Mesenchymal stem cell (in vitro differentiated cells and primary cell): ENCODE measurements at regions not wholly inside any gene's neighbourhood (a gene's known extent, or its start where the extent isn't known, plus 50 kb on each side); places are given as distances from the start of the nearest gene placed in this dataset.

ENCODE experiments used
- DNase-seq: peaks from one replicate; pipeline ENCODE4 v3.0.0-alpha.2; 2013
- H2AFZ ChIP-seq: one replicate; pipeline ENCODE4 v1.6.1; 2013; ENCODE audit warnings: low read depth, mild to moderate bottlenecking, control low read depth, inconsistent platforms, low read length, moderate library complexity
- H2AK5ac ChIP-seq: 2 replicates; pipeline ENCODE4 v1.6.1; 2013; ENCODE audit warnings: low read length, moderate library complexity, mild to moderate bottlenecking, inconsistent platforms; ENCODE audit not compliant: severe bottlenecking
- H2BK120ac ChIP-seq: one replicate; pipeline ENCODE4 v1.6.1; 2013; ENCODE audit warnings: low read depth, mild to moderate bottlenecking, inconsistent platforms, low read length, moderate library complexity
- H2BK12ac ChIP-seq, 2 experiments: one replicate each; pipeline ENCODE4 v1.6.1; 2013; ENCODE audit warnings: inconsistent platforms in 2 of 2, low read length in 2 of 2, mild to moderate bottlenecking in 2 of 2, moderate library complexity in 2 of 2, control low read depth in 1 of 2
- H2BK15ac ChIP-seq: one replicate; pipeline ENCODE4 v1.6.1; 2013; ENCODE audit warnings: mild to moderate bottlenecking, low read depth, inconsistent platforms; ENCODE audit not compliant: poor library complexity, severe bottlenecking
- H2BK5ac ChIP-seq: 2 replicates; pipeline ENCODE4 v1.6.1; 2013; ENCODE audit warnings: low read depth, mild to moderate bottlenecking, low read length, control low read depth, inconsistent platforms; ENCODE audit not compliant: poor library complexity, severe bottlenecking
- H3K14ac ChIP-seq, 2 experiments: one replicate each; pipeline ENCODE4 v1.6.1; 2013; ENCODE audit warnings: inconsistent platforms in 2 of 2, low read length in 2 of 2, control low read depth in 1 of 2, mild to moderate bottlenecking in 1 of 2, moderate library complexity in 1 of 2
- H3K18ac ChIP-seq, 2 experiments: one replicate each; pipeline ENCODE4 v1.6.1; 2013; ENCODE audit warnings: inconsistent platforms in 2 of 2, low read length in 2 of 2, control low read depth in 1 of 2, low read depth in 1 of 2, mild to moderate bottlenecking in 1 of 2
- H3K23ac ChIP-seq, 2 experiments: one replicate each; pipeline ENCODE4 v1.6.1; 2013; ENCODE audit warnings: inconsistent platforms in 2 of 2, low read length in 2 of 2, mild to moderate bottlenecking in 2 of 2, moderate library complexity in 2 of 2, control low read depth in 1 of 2
- H3K27ac ChIP-seq: 2 replicates; pipeline ENCODE4 v1.5.1; 2013; ENCODE audit warnings: mild to moderate bottlenecking, moderate library complexity, low read length, control low read depth, inconsistent platforms; ENCODE audit not compliant: poor library complexity, severe bottlenecking
- H3K27me3 ChIP-seq, 2 experiments: 2 replicates each; pipeline versions ENCODE4 v1.6.1 to v1.7.0; 2013; ENCODE audit warnings: low read length in 2 of 2, mild to moderate bottlenecking in 2 of 2, moderate library complexity in 2 of 2, control low read depth in 1 of 2, inconsistent platforms in 1 of 2; ENCODE audit not compliant: control insufficient read depth in 1 of 2, insufficient read depth in 1 of 2
- H3K36me3 ChIP-seq, 2 experiments: 2 replicates each; pipeline versions ENCODE4 v1.6.1 to v1.7.0; 2013; ENCODE audit warnings: low read length in 2 of 2, control low read depth in 1 of 2, inconsistent platforms in 1 of 2, low read depth in 1 of 2, mild to moderate bottlenecking in 1 of 2; ENCODE audit not compliant: insufficient read depth in 2 of 2, control insufficient read depth in 1 of 2
- H3K4ac ChIP-seq, 2 experiments: one replicate each; pipeline ENCODE4 v1.6.1; 2013; ENCODE audit warnings: inconsistent platforms in 2 of 2, low read length in 2 of 2, mild to moderate bottlenecking in 2 of 2, moderate library complexity in 2 of 2, control low read depth in 1 of 2, low read depth in 1 of 2
- H3K4me1 ChIP-seq: 2 replicates; pipeline ENCODE4 v1.6.1; 2013; ENCODE audit warnings: low read depth, low read length, control low read depth; ENCODE audit not compliant: control insufficient read depth, insufficient read depth
- H3K4me2 ChIP-seq: 2 replicates; pipeline ENCODE4 v1.6.1; 2013; ENCODE audit warnings: low read length, mild to moderate bottlenecking, inconsistent platforms; ENCODE audit not compliant: poor library complexity, severe bottlenecking
- H3K4me3 ChIP-seq, 2 experiments: 2 replicates each; pipeline versions ENCODE4 v1.5.1 to v1.7.0; 2013; ENCODE audit warnings: low read length in 2 of 2, mild to moderate bottlenecking in 2 of 2, control low read depth in 1 of 2, low read depth in 1 of 2; ENCODE audit not compliant: insufficient read depth in 1 of 2
- H3K79me1 ChIP-seq: replicated peaks from 2 replicates; pipeline ENCODE4 v1.6.1; 2013; ENCODE audit warnings: mild to moderate bottlenecking, control low read depth, low read length, inconsistent platforms; ENCODE audit not compliant: poor library complexity, severe bottlenecking
- H3K9ac ChIP-seq: 2 replicates; pipeline ENCODE4 v1.7.0; 2013; ENCODE audit warnings: mild to moderate bottlenecking, low read length, moderate library complexity
- H3K9me3 ChIP-seq: 2 replicates; pipeline ENCODE4 v1.7.0; 2013; ENCODE audit warnings: mild to moderate bottlenecking, low read length; ENCODE audit not compliant: control insufficient read depth
- H4K8ac ChIP-seq: one replicate; pipeline ENCODE4 v1.6.1; 2013; ENCODE audit warnings: inconsistent platforms, mild to moderate bottlenecking, low read length, moderate library complexity
- H4K91ac ChIP-seq: one replicate; pipeline ENCODE4 v1.6.1; 2013; ENCODE audit warnings: mild to moderate bottlenecking, low read length, inconsistent platforms
- WGBS: methylation state at CpG from one replicate; pipeline ENCODE4 v1.1.7; 2013; ENCODE audit warnings: mixed read lengths; 5-methylcytosine and 5-hydroxymethylcytosine counted together

GRCh38 chr3:62942227-62942626 lies 67.0 kb upstream of the CADPS start:
- no peak overlapping the region for H3K14ac ChIP-seq
- H3K27ac ChIP-seq, result no peak overlapping the region
- H2AK5ac ChIP-seq, result no peak overlapping the region
- H3K23ac ChIP-seq, result no peak overlapping the region
- H3K27me3 ChIP-seq, result no peaks in the 10 kb centered on the region
- WGBS, result 62% methylated on average over 3 of the region's 3 CpGs
- H3K36me3 ChIP-seq, result no peaks in the 10 kb centered on the region
- H2BK5ac ChIP-seq, result no peak overlapping the region
- no peak overlapping the region for H3K18ac ChIP-seq
- no peak overlapping the region for H2BK15ac ChIP-seq
- H2BK120ac ChIP-seq, result no peak overlapping the region
- no peak overlapping the region for H3K4ac ChIP-seq
- no peak overlapping the region for H2BK12ac ChIP-seq
- H4K8ac ChIP-seq, result no peak overlapping the region
- DNase-seq, result no peak
- H4K91ac ChIP-seq, result no peak overlapping the region
- no peak overlapping the region for H3K9ac ChIP-seq
- no peaks in the 10 kb centered on the region for H3K9me3 ChIP-seq
- H3K4me2 ChIP-seq, result no peak overlapping the region
- no peak overlapping the region for H2AFZ ChIP-seq
- no peaks in the 10 kb centered on the region for H3K4me1 ChIP-seq
- H3K4me3 ChIP-seq, result no peak overlapping the region
- H3K79me1 ChIP-seq, result no peaks in the 10 kb centered on the region

GRCh38 chr3:62942764-62943163 lies 67.5 kb upstream of the CADPS start:
- Histone ChIP-seq H2BK120ac (no peak overlapping the region), H2BK5ac (no peak overlapping the region), H3K23ac (no peak overlapping the region), H4K91ac (no peak overlapping the region), H3K18ac (no peak overlapping the region), H3K27ac (no peak overlapping the region), H3K36me3 (no peaks in the 10 kb centered on the region), H3K9ac (no peak overlapping the region), H2AFZ (no peak overlapping the region), H3K9me3 (no peaks in the 10 kb centered on the region), H3K27me3 (no peaks in the 10 kb centered on the region), H3K4me2 (no peak overlapping the region), H3K14ac (no peak overlapping the region), H2AK5ac (no peak overlapping the region), H3K4me3 (no peak overlapping the region), H4K8ac (no peak overlapping the region), H2BK15ac (no peak overlapping the region), H3K4me1 (no peaks in the 10 kb centered on the region), H3K79me1 (no peaks in the 10 kb centered on the region), H2BK12ac (no peak overlapping the region), H3K4ac (no peak overlapping the region)
- DNase-seq, result no peak

- H3K23ac ChIP-seq, result no peak overlapping the region
- no peak for DNase-seq
- H2AK5ac ChIP-seq, result no peak overlapping the region
- H2BK5ac ChIP-seq, result no peak overlapping the region
- no peak overlapping the region for H3K9ac ChIP-seq
- no peak overlapping the region for H3K4me2 ChIP-seq
- no peak overlapping the region for H2BK120ac ChIP-seq
- H3K79me1 ChIP-seq, result no peaks in the 10 kb centered on the region
- no peak overlapping the region for H4K8ac ChIP-seq
- no peaks in the 10 kb centered on the region for H3K4me1 ChIP-seq
- H3K14ac ChIP-seq, result no peak overlapping the region
- no peak overlapping the region for H3K4ac ChIP-seq
- H3K27me3 ChIP-seq, result no peaks in the 10 kb centered on the region
- no peak overlapping the region for H2BK15ac ChIP-seq
- no peak overlapping the region for H4K91ac ChIP-seq
- no peak overlapping the region for H2AFZ ChIP-seq
- no peak overlapping the region for H2BK12ac ChIP-seq
- H3K27ac ChIP-seq, result no peak overlapping the region
- no peak overlapping the region for H3K18ac ChIP-seq
- 73% methylated on average over 3 of the region's 4 CpGs for WGBS
- H3K9me3 ChIP-seq, result no peaks in the 10 kb centered on the region
- H3K36me3 ChIP-seq, result no peaks in the 10 kb centered on the region
- no peak overlapping the region for H3K4me3 ChIP-seq
These were observed 73.7 kb upstream of the CADPS start for GRCh38 chr3:62948921-62949320.

- Histone ChIP-seq H3K27ac (no peak overlapping the region), H3K14ac (no peak overlapping the region), H4K8ac (no peak overlapping the region), H3K9ac (no peak overlapping the region), H2BK15ac (no peak overlapping the region), H2AK5ac (no peak overlapping the region), H3K27me3 (no peaks in the 10 kb centered on the region), H2AFZ (no peak overlapping the region), H3K18ac (no peak overlapping the region), H3K36me3 (no peaks in the 10 kb centered on the region), H2BK5ac (no peak overlapping the region), H3K4me1 (no peaks in the 10 kb centered on the region), H3K23ac (no peak overlapping the region), H3K4ac (no peak overlapping the region), H3K4me2 (no peak overlapping the region), H2BK120ac (no peak overlapping the region), H3K79me1 (no peaks in the 10 kb centered on the region), H4K91ac (no peak overlapping the region), H3K4me3 (no peak overlapping the region), H2BK12ac (no peak overlapping the region), H3K9me3 (no peaks in the 10 kb centered on the region)
- DNase-seq, result no peak
- WGBS, result 24% methylated on average over 3 of the region's 4 CpGs
These were observed 75.0 kb upstream of the CADPS start for GRCh38 chr3:62950210-62950609.
